ENCODE measurements at regions not wholly inside any gene's neighbourhood (a gene's known extent, or its start where the extent isn't known, plus 50 kb on each side); places are given as distances from the start of the nearest gene placed in this dataset.

DNA sequence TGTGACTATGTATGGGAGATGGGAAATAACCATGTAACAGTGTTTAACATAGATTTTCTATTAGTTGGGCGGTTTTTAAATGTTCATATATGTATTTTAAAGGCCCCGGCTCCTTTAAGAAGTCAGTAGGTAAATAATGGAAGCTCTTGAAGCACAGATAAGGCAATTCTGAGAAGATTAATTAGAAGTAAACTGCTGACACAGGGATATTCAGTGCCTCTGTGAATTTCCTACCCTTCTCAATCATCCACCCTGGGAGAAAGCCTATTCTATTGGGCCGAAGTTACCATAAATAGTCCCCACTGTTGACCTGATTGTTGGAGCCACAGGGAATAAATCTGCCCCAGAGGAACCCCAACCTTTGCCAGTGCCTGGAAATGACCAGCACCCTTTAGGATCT lies 56.8 kb upstream of the SIX3 start:
- Histone ChIP-seq H3K9me3 (ENCODE audit: severe bottlenecking) (no peaks in the 10 kb centered on the region), H3K4me3 (ENCODE audit: low read depth, low read length) (no peak overlapping the region), H3K36me3 (no peaks in the 10 kb centered on the region), H3K27ac (no peak overlapping the region), H3K27me3 (ENCODE audit: insufficient read depth, low read depth, severe bottlenecking) (no peaks in the 10 kb centered on the region)
- no peak for DNase-seq
- TF ChIP-seq CTCF (IDR thresholded peaks at IDR 0.05; ENCODE audit: low read depth, low read length) = no peak

DNA sequence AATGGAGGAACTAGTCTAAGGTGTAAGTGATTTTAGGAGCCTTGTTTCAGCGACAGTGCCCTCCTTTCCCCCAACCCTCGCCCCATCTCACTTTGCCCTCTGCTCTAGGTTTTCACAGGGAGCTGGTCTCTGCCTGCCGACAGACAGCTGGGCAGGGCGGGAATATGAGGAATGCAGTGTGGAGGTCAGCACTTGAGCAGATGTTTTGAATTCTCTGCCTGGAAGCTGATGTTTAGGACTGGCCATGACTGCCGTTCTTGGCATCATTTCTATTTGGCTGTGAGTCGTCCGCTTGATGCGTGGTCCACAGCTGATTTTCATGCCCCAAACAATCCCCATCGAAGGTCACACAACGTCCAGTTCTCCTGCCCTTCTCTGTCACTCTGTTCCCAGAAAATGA lies 55.1 kb upstream of the SIX3 start:
- peaks cover 8% of the 10 kb centered on the region for H3K9me3 ChIP-seq (ENCODE audit: severe bottlenecking)
- no peak overlapping the region for H3K27ac ChIP-seq
- H3K4me3 ChIP-seq (ENCODE audit: low read depth, low read length) = no peak overlapping the region
- no peak for DNase-seq
- TF ChIP-seq CTCF (IDR thresholded peaks at IDR 0.05; ENCODE audit: low read depth, low read length) = no peak
- no peaks in the 10 kb centered on the region for H3K36me3 ChIP-seq
- no peaks in the 10 kb centered on the region for H3K27me3 ChIP-seq (ENCODE audit: insufficient read depth, low read depth, severe bottlenecking)

- peaks cover 19% of the 10 kb centered on the region for H3K9me3 ChIP-seq (ENCODE audit: severe bottlenecking)
- H3K4me3 ChIP-seq (ENCODE audit: low read depth, low read length) = no peak overlapping the region
- H3K27me3 ChIP-seq (ENCODE audit: insufficient read depth, low read depth, severe bottlenecking) = no peaks in the 10 kb centered on the region
- TF ChIP-seq CTCF (IDR thresholded peaks at IDR 0.05; ENCODE audit: low read depth, low read length) = no peak
- DNase-seq = no peak
- H3K36me3 ChIP-seq = no peaks in the 10 kb centered on the region
- no peak overlapping the region for H3K27ac ChIP-seq
Observed at GRCh38 chr2:44889096-44889495, 52.4 kb upstream of the SIX3 start.

Data from WERI-Rb-1 (cell line).